OCI-LY1 (cell line): ENCODE measurements at regions not wholly inside any gene's neighbourhood (a gene's known extent, or its start where the extent isn't known, plus 50 kb on each side); places are given as distances from the start of the nearest gene placed in this dataset.
"Not testable (repeated sequence)": the region's sequence is repeated elsewhere in the genome, so short reads cannot be mapped to it uniquely, and the experiment has no call there.

Experiments used
- H2AFZ ChIP-seq: fragments of 200-600 bp; sonication (generic), shearing (Covaris generic); 2 replicates; pipeline ENCODE4 v1.6.0; 2014; ENCODE audit warnings: antibody characterized with exemption, mild to moderate bottlenecking, low read length
- H3F3A ChIP-seq: fragments of 200-600 bp; sonication (generic), shearing (Covaris generic); 2 replicates; pipeline ENCODE4 v1.6.0; 2014; ENCODE audit warnings: mild to moderate bottlenecking, antibody characterized with exemption, low read length, moderate library complexity; ENCODE audit not compliant: insufficient read depth
- H3K27ac ChIP-seq: fragments of 200-600 bp; sonication (generic); 2 replicates; pipeline ENCODE4 v1.5.1; 2014; ENCODE audit warnings: low read length, mixed run types, mild to moderate bottlenecking, low read depth; ENCODE audit not compliant: poor library complexity, severe bottlenecking
- H3K27me3 ChIP-seq: fragments of 200-600 bp; sonication (generic); 2 replicates; pipeline ENCODE4 v1.6.0; 2014; ENCODE audit warnings: antibody characterized with exemption, mild to moderate bottlenecking, low read length, moderate library complexity; ENCODE audit not compliant: insufficient read depth
- H3K36me3 ChIP-seq: fragments of 200-600 bp; sonication (generic); 2 replicates; pipeline ENCODE4 v1.6.1; 2014; ENCODE audit warnings: mild to moderate bottlenecking, antibody characterized with exemption, low read length, moderate library complexity, mixed read lengths; ENCODE audit not compliant: insufficient read depth
- H3K4me1 ChIP-seq: fragments of 200-600 bp; sonication (generic); 2 replicates; pipeline ENCODE4 v1.5.1; 2014; ENCODE audit warnings: mild to moderate bottlenecking, low read length, moderate library complexity; ENCODE audit not compliant: insufficient read depth, severe bottlenecking
- H3K4me2 ChIP-seq: fragments of 200-600 bp; sonication (generic), shearing (Covaris generic); 2 replicates; pipeline ENCODE4 v1.6.1; 2014; ENCODE audit warnings: low read length
- H3K4me3 ChIP-seq: fragments of 200-600 bp; sonication (generic); 2 replicates; pipeline ENCODE4 v1.5.1; 2014; ENCODE audit warnings: low read length, low read depth, mild to moderate bottlenecking, mixed read lengths; ENCODE audit not compliant: poor library complexity, severe bottlenecking
- H3K79me2 ChIP-seq: fragments of 200-600 bp; shearing (Covaris generic); 2 replicates; pipeline ENCODE4 v1.6.1; 2016; ENCODE audit warnings: mixed run types, low read length, mixed read lengths; ENCODE audit not compliant: insufficient read depth
- H3K9ac ChIP-seq: fragments of 200-600 bp; sonication (generic), shearing (Covaris generic); 2 replicates; pipeline ENCODE4 v1.6.1; 2014; ENCODE audit warnings: mild to moderate bottlenecking, low read length, mixed read lengths
- H3K9me2 ChIP-seq: fragments of 200-600 bp; sonication (generic), shearing (Covaris generic); 2 replicates; pipeline ENCODE4 v1.6.1; 2014; ENCODE audit warnings: low read depth, mild to moderate bottlenecking, low read length, mixed read lengths
- H3K9me3 ChIP-seq: fragments of 200-600 bp; shearing (Covaris generic); 2 replicates; pipeline ENCODE4 v1.6.1; 2014; ENCODE audit warnings: low read length, mixed read lengths
- H4K20me1 ChIP-seq: fragments of 200-600 bp; sonication (generic), shearing (Covaris generic); 2 replicates; pipeline ENCODE4 v1.6.0; 2016; ENCODE audit warnings: mild to moderate bottlenecking, low read length; ENCODE audit not compliant: insufficient read depth
- CTCF ChIP-seq: fragments of 200-600 bp; sonication (generic), shearing (Covaris generic); IDR thresholded peaks from 2 replicates; pipeline ENCODE4 v1.5.1; 2017; ENCODE audit warnings: mild to moderate bottlenecking, antibody characterized with exemption, low read length, moderate library complexity, mixed read lengths
- EZH2 ChIP-seq: fragments of 200-600 bp; sonication (generic), shearing (Covaris generic); IDR thresholded peaks from 2 replicates; pipeline ENCODE4 v1.8.0; 2017; ENCODE audit warnings: borderline replicate concordance, mixed run types, mild to moderate bottlenecking, antibody characterized with exemption, low read length, moderate library complexity, mixed read lengths

GRCh38 chr4:134501973-134502643, 300.5 kb upstream of the PABPC4L start:
- Histone ChIP-seq H3K4me3 (no peak overlapping the region), H3K4me1 (peaks cover 10% of the 10 kb centered on the region), H3K27me3 (no peaks in the 10 kb centered on the region), H3K9me3 (no peaks in the 10 kb centered on the region), H3K9me2 (no peaks in the 10 kb centered on the region), H3K79me2 (no peaks in the 10 kb centered on the region), H3K4me2 (no peak overlapping the region), H3K9ac (no peak overlapping the region), H3F3A (no peaks in the 10 kb centered on the region), H2AFZ (no peak overlapping the region), H3K27ac (no peak overlapping the region), H3K36me3 (no peaks in the 10 kb centered on the region), H4K20me1 (no peaks in the 10 kb centered on the region)
- TF ChIP-seq EZH2, result no peak
- TF ChIP-seq CTCF, result no peak

- H3K9me2 ChIP-seq, H2AFZ ChIP-seq, H3K79me2 ChIP-seq, H3K27me3 ChIP-seq, H3K9me3 ChIP-seq, H3K36me3 ChIP-seq, H3K4me3 ChIP-seq, H3K9ac ChIP-seq, H3K4me2 ChIP-seq, H4K20me1 ChIP-seq, H3K27ac ChIP-seq, H3F3A ChIP-seq: not testable (repeated sequence)
- peaks cover 10% of the 10 kb centered on the region for H3K4me1 ChIP-seq
Measured at GRCh38 chr4:134501488-134501887, 299.9 kb upstream of the PABPC4L start.

- Histone ChIP-seq H3K9me3 (no peaks in the 10 kb centered on the region), H3K79me2 (no peaks in the 10 kb centered on the region), H3F3A (no peaks in the 10 kb centered on the region), H2AFZ (no peak overlapping the region), H4K20me1 (no peaks in the 10 kb centered on the region), H3K27me3 (no peaks in the 10 kb centered on the region), H3K4me1 (no peaks in the 10 kb centered on the region), H3K36me3 (no peaks in the 10 kb centered on the region), H3K27ac (no peak overlapping the region), H3K9me2 (no peaks in the 10 kb centered on the region), H3K9ac (no peak overlapping the region), H3K4me3 (no peak overlapping the region), H3K4me2 (no peak overlapping the region)
- TF ChIP-seq EZH2 (no peak), CTCF (no peak)
Measured at GRCh38 chr4:134499074-134499473, 297.5 kb upstream of the PABPC4L start.

- H3K4me2 ChIP-seq, result no peak overlapping the region
- no peak overlapping the region for H2AFZ ChIP-seq
- no peak overlapping the region for H3K4me3 ChIP-seq
- TF ChIP-seq EZH2 (no peak), CTCF (no peak)
- no peaks in the 10 kb centered on the region for H3K79me2 ChIP-seq
- H3K9me3 ChIP-seq, result no peaks in the 10 kb centered on the region
- no peaks in the 10 kb centered on the region for H3K4me1 ChIP-seq
- H4K20me1 ChIP-seq, result no peaks in the 10 kb centered on the region
- no peak overlapping the region for H3K9ac ChIP-seq
- H3K9me2 ChIP-seq, result no peaks in the 10 kb centered on the region
- no peaks in the 10 kb centered on the region for H3K27me3 ChIP-seq
- H3K36me3 ChIP-seq, result no peaks in the 10 kb centered on the region
- H3F3A ChIP-seq, result no peaks in the 10 kb centered on the region
- no peak overlapping the region for H3K27ac ChIP-seq
Measured at GRCh38 chr4:134490863-134491262, 289.3 kb upstream of the PABPC4L start.

- H4K20me1 ChIP-seq, H3K79me2 ChIP-seq, H3K4me2 ChIP-seq, H2AFZ ChIP-seq, H3K27me3 ChIP-seq, H3K9ac ChIP-seq, H3F3A ChIP-seq, H3K4me1 ChIP-seq, H3K9me2 ChIP-seq, H3K9me3 ChIP-seq, H3K27ac ChIP-seq, H3K36me3 ChIP-seq, H3K4me3 ChIP-seq: not testable (repeated sequence)
Measured at GRCh38 chr4:134483514-134483913, 281.9 kb upstream of the PABPC4L start.
